Fibroblast of lung (primary cell): ENCODE measurements at regions not wholly inside any gene's neighbourhood (a gene's known extent, or its start where the extent isn't known, plus 50 kb on each side); places are given as distances from the start of the nearest gene placed in this dataset.

Experiments
- EZH2 ChIP-seq: IDR thresholded peaks from 2 replicates; pipeline ENCODE4 v1.5.1; 2012; ENCODE audit warnings: low read length, control low read depth, mild to moderate bottlenecking; ENCODE audit errors: missing control alignments
- TF ChIP-seq, protein P1 (sequence below), 2 donors: IDR thresholded peaks in 1 of 2; conservative IDR thresholded peaks in 1 of 2; 1 replicate in 1 of 2; 2 replicates in 1 of 2; pipeline ENCODE4 v1.5.1; 2011 to 2012; ENCODE audit warnings: low read length in 2 of 2, control low read depth in 1 of 2, inconsistent platforms in 1 of 2, low read depth in 1 of 2, mild to moderate bottlenecking in 1 of 2

DNA sequence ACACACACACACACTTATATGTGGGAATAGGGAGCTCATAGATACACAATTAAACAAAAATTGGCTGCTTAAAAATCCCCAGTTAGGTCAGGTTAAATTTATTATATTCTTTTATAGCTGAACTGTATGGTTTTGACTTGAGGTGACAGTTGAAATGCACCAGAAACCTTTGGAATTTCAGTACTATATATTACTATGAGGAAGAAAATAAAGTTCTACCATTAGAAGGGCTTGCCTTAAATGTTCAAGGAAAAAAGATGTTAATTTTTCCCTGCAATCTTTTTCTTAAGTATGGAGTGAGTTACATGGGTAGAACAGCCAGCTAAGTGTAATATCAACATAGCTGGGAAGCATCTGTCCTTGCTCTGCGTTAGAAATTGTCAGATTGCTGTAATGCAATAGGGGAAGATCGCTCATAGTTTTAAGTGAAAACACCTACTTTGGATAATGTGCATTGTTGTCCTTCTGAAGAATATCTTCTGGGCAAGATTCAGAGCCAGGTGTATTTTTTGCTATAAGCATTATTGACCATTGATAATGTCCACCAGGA lies 415.8 kb upstream of the MKI67 start:
- TF ChIP-seq, protein P1, sequence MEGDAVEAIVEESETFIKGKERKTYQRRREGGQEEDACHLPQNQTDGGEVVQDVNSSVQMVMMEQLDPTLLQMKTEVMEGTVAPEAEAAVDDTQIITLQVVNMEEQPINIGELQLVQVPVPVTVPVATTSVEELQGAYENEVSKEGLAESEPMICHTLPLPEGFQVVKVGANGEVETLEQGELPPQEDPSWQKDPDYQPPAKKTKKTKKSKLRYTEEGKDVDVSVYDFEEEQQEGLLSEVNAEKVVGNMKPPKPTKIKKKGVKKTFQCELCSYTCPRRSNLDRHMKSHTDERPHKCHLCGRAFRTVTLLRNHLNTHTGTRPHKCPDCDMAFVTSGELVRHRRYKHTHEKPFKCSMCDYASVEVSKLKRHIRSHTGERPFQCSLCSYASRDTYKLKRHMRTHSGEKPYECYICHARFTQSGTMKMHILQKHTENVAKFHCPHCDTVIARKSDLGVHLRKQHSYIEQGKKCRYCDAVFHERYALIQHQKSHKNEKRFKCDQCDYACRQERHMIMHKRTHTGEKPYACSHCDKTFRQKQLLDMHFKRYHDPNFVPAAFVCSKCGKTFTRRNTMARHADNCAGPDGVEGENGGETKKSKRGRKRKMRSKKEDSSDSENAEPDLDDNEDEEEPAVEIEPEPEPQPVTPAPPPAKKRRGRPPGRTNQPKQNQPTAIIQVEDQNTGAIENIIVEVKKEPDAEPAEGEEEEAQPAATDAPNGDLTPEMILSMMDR (conservative IDR thresholded peaks at IDR 0.05 in 1 of 2, IDR thresholded peaks at IDR 0.05 in 1 of 2; ENCODE audit: low read depth in 1 of 2, low read length in 2 of 2): no peak
- TF ChIP-seq EZH2: no peak
